ENCODE measurements at regions not wholly inside any gene's neighbourhood (a gene's known extent, or its start where the extent isn't known, plus 50 kb on each side); places are given as distances from the start of the nearest gene placed in this dataset.

- DNase-seq (ENCODE audit: low read depth): no peak
Measured at GRCh38 chr1:34479731-34480130, 275.1 kb upstream of the GJB5 start.

GRCh38 chr1:34488080-34488708 lies 266.7 kb upstream of the GJB5 start:
- no peak for DNase-seq (ENCODE audit: low read depth)

- no peak for DNase-seq (ENCODE audit: low read depth)
Measured at GRCh38 chr1:34500451-34500850, 254.4 kb upstream of the GJB5 start.

- DNase-seq (ENCODE audit: low read depth): no peak
Measured at GRCh38 chr1:34511802-34512201, 243.0 kb upstream of the GJB5 start.

GRCh38 chr1:34518146-34518699 lies 236.6 kb upstream of the GJB5 start:
- no peak for DNase-seq (ENCODE audit: low read depth)

GRCh38 chr1:34520111-34520510 lies 234.7 kb upstream of the GJB5 start:
- DNase-seq (ENCODE audit: low read depth): no peak

GRCh38 chr1:34524783-34525182 lies 230.1 kb upstream of the GJB5 start:
- DNase-seq (ENCODE audit: low read depth): no peak

GRCh38 chr1:34529935-34530859 lies 224.7 kb upstream of the GJB5 start:
- DNase-seq (ENCODE audit: low read depth): no peak

- DNase-seq (ENCODE audit: low read depth): no peak
Measured at GRCh38 chr1:34532113-34532512, 222.7 kb upstream of the GJB5 start.

GRCh38 chr1:34538481-34538880 lies 216.4 kb upstream of the GJB5 start:
- DNase-seq (ENCODE audit: low read depth): no peak

GRCh38 chr1:34547046-34547674 lies 207.7 kb upstream of the GJB5 start:
- no peak for DNase-seq (ENCODE audit: low read depth)

GRCh38 chr1:34549199-34549598 lies 205.6 kb upstream of the GJB5 start:
- no peak for DNase-seq (ENCODE audit: low read depth)

GRCh38 chr1:34578306-34578705 lies 176.5 kb upstream of the GJB5 start:
- no peak for DNase-seq (ENCODE audit: low read depth)

GRCh38 chr1:34582356-34582755 lies 172.5 kb upstream of the GJB5 start:
- no peak for DNase-seq (ENCODE audit: low read depth)

GRCh38 chr1:34587761-34588160 lies 167.1 kb upstream of the GJB5 start:
- no peak for DNase-seq (ENCODE audit: low read depth)

- no peak for DNase-seq (ENCODE audit: low read depth)
Measured at GRCh38 chr1:34590211-34590623, 164.6 kb upstream of the GJB5 start.

- DNase-seq (ENCODE audit: low read depth): no peak
Measured at GRCh38 chr1:34591751-34592629, 162.9 kb upstream of the GJB5 start.

GRCh38 chr1:34597877-34598514 lies 156.9 kb upstream of the GJB5 start:
- peak; percentile 59 for DNase-seq (ENCODE audit: low read depth)

- DNase-seq (ENCODE audit: low read depth): no peak
Measured at GRCh38 chr1:34602907-34603306, 151.9 kb upstream of the GJB5 start.

- DNase-seq (ENCODE audit: low read depth): no peak
Measured at GRCh38 chr1:34603594-34603993, 151.3 kb upstream of the GJB5 start.

GRCh38 chr1:34606504-34606903 lies 148.3 kb upstream of the GJB5 start:
- DNase-seq (ENCODE audit: low read depth): no peak

All from CMK (cell line).